B cell (primary cell): ENCODE measurements at regions not wholly inside any gene's neighbourhood (a gene's known extent, or its start where the extent isn't known, plus 50 kb on each side); places are given as distances from the start of the nearest gene placed in this dataset.

Experiments used
- ATAC-seq: fragments of 200-7000 bp; cut with Tn5 transposase; one replicate; pipeline ENCODE4 v1.10.0; 2021; ENCODE audit warnings: low read depth, mild to moderate bottlenecking, moderate number of reproducible peaks, moderate library complexity
- CTCF ChIA-PET: fragments of 350-600 bp; sonication (Branson Sonifier 250); formaldehyde crosslinking; loops from one replicate; lab custom pipeline; 2021; ENCODE audit warnings: antibody characterized with exemption, inconsistent platforms; lab: Charles Lee
- POLR2A ChIA-PET: fragments of 350-600 bp; sonication (Branson Sonifier 250); formaldehyde crosslinking; loops from one replicate; lab custom pipeline; 2021; ENCODE audit warnings: antibody characterized with exemption; lab: Charles Lee
- DNase-seq: peaks from one replicate; pipeline ENCODE4 v3.0.0; 2013
- H2AFZ ChIP-seq: 2 replicates; pipeline ENCODE4 v1.6.1; 2012; ENCODE audit warnings: mild to moderate bottlenecking, low read depth, low read length; ENCODE audit not compliant: insufficient read depth, poor library complexity, severe bottlenecking
- H3K27ac ChIP-seq, 2 donors: 1 replicate in 1 of 2; 2 replicates in 1 of 2; pipeline ENCODE4 v1.5.1; 2012 to 2013; ENCODE audit warnings: low read length in 2 of 2, mild to moderate bottlenecking in 2 of 2, moderate library complexity in 1 of 2
- H3K27me3 ChIP-seq, 4 experiments: fragments of 200-600 bp in 1 of 4; sonication (generic) in 1 of 4; replicated peaks in 1 of 4; 1 replicate in 2 of 4; 2 replicates in 2 of 4; pipeline versions ENCODE4 v1.6.1 to v1.7.0; 2013 to 2016; ENCODE audit warnings: low read length in 3 of 4, mild to moderate bottlenecking in 2 of 4, mixed read lengths in 1 of 4, moderate library complexity in 1 of 4; ENCODE audit not compliant: insufficient read depth in 4 of 4, control insufficient read depth in 3 of 4; ENCODE audit errors: control extremely low read depth in 1 of 4
- H3K36me3 ChIP-seq, 2 experiments: replicated peaks in 1 of 2; 1 replicate in 1 of 2; 2 replicates in 1 of 2; pipeline versions ENCODE4 v1.6.1 to v1.7.1; 2013; ENCODE audit warnings: low read length in 1 of 2; ENCODE audit not compliant: insufficient read depth in 2 of 2, control insufficient read depth in 1 of 2; ENCODE audit errors: control extremely low read depth in 1 of 2, extremely low read depth in 1 of 2
- H3K4me1 ChIP-seq, 2 donors: fragments of 200-600 bp in 1 of 2; sonication (generic) in 1 of 2; 1 replicate in 1 of 2; 2 replicates in 1 of 2; pipeline versions ENCODE4 v1.5.1 to v1.6.1; 2013 to 2017; ENCODE audit warnings: low read length in 2 of 2; ENCODE audit not compliant: control insufficient read depth in 2 of 2, insufficient read depth in 2 of 2
- H3K4me2 ChIP-seq: replicated peaks from 2 replicates; pipeline ENCODE3; 2012; ENCODE audit warnings: mild to moderate bottlenecking, low read depth, low read length; ENCODE audit not compliant: poor library complexity, severe bottlenecking
- H3K4me3 ChIP-seq, 5 experiments: fragments of 200-600 bp in 1 of 5; sonication (generic) in 1 of 5; 1 replicate in 3 of 5; 2 replicates in 2 of 5; pipeline versions ENCODE4 v1.5.1 to v1.7.0; 2011 to 2016; ENCODE audit warnings: low read length in 4 of 5, mild to moderate bottlenecking in 4 of 5, low read depth in 2 of 5, control low read depth in 1 of 5, moderate library complexity in 1 of 5; ENCODE audit not compliant: insufficient read depth in 1 of 5; ENCODE audit errors: control extremely low read depth in 1 of 5, extremely low read depth in 1 of 5
- H3K79me2 ChIP-seq: fragments of 200-600 bp; sonication (generic); one replicate; pipeline ENCODE4 v1.6.0; 2016; ENCODE audit warnings: low read length; ENCODE audit not compliant: control insufficient read depth, insufficient read depth
- H3K9ac ChIP-seq: fragments of 200-600 bp; sonication (generic); 2 replicates; pipeline ENCODE4 v1.6.1; 2017; ENCODE audit warnings: mild to moderate bottlenecking, low read length, moderate library complexity
- H3K9me3 ChIP-seq, 3 donors: one replicate each; pipeline versions ENCODE4 v1.6.1 to v1.7.1; 2013; ENCODE audit warnings: low read length in 2 of 3; ENCODE audit not compliant: control insufficient read depth in 2 of 3, insufficient read depth in 1 of 3; ENCODE audit errors: control extremely low read depth in 1 of 3
- H4K20me1 ChIP-seq: 2 replicates; pipeline ENCODE4 v1.6.0; 2012; ENCODE audit warnings: mild to moderate bottlenecking, low read length; ENCODE audit not compliant: insufficient read depth, control insufficient read depth, poor library complexity, severe bottlenecking
- H3K27ac Mint-ChIP-seq: one replicate; pipeline ENCODE4 v1.8.0; 2021; ENCODE audit warnings: mixed read lengths
- H3K27me3 Mint-ChIP-seq: one replicate; pipeline ENCODE4 v1.8.0; 2021; ENCODE audit warnings: mixed read lengths
- H3K4me1 Mint-ChIP-seq: one replicate; pipeline ENCODE4 v1.8.0; 2021; ENCODE audit warnings: mixed read lengths
- H3K4me3 Mint-ChIP-seq: one replicate; pipeline ENCODE4 v1.8.0; 2021; ENCODE audit warnings: mixed read lengths
- H3K9me3 Mint-ChIP-seq: one replicate; pipeline ENCODE4 v1.8.0; 2022; ENCODE audit warnings: mixed read lengths; ENCODE audit not compliant: insufficient read depth
- CTCF ChIP-seq: fragments of 200-600 bp; IDR thresholded peaks from one replicate; pipeline ENCODE4 v1.8.0; 2022; ENCODE audit warnings: antibody characterized with exemption, mild to moderate bottlenecking
- EZH2 ChIP-seq: IDR thresholded peaks from 2 replicates; pipeline ENCODE4 v1.6.1; 2012; ENCODE audit warnings: borderline replicate concordance, low read depth, mild to moderate bottlenecking, moderate library complexity, low read length; ENCODE audit not compliant: insufficient read depth, poor library complexity, severe bottlenecking
- WGBS: methylation state at CpG from one replicate; pipeline ENCODE4 v1.1.5; 2013; ENCODE audit warnings: missing lambda C conversion rate; ENCODE audit not compliant: insufficient coverage; 5-methylcytosine and 5-hydroxymethylcytosine counted together
- intact Hi-C: fragments of 100-400 bp; cut with micrococcal nuclease; formaldehyde crosslinking; loops from one replicate; pipeline ENCODE4 v1.10.0; 2022

GRCh38 chr11:103656382-103656781 lies 380.1 kb upstream of the DDI1 start:
- TF ChIP-seq EZH2 = no peak
- TF ChIP-seq CTCF = no peak
- H3K36me3 ChIP-seq = no peaks in the 10 kb centered on the region
- H3K4me3 ChIP-seq = no peak overlapping the region
- no peak overlapping the region for H3K4me3 Mint-ChIP-seq
- H3K4me1 ChIP-seq = peaks cover 0 to under 1% of the 10 kb centered on the region in 2 donors
- no peak overlapping the region for H3K27ac Mint-ChIP-seq
- no peaks in the 10 kb centered on the region for H3K27me3 Mint-ChIP-seq
- no peak overlapping the region for H2AFZ ChIP-seq
- ChIA-PET POLR2A (no interaction called here), CTCF (no interaction called here)
- no peak overlapping the region for H3K27ac ChIP-seq
- no peak for DNase-seq
- no peak overlapping the region for H3K9ac ChIP-seq
- H3K4me1 Mint-ChIP-seq = peaks cover 3% of the 10 kb centered on the region
- ATAC-seq = no peak
- no peak overlapping the region for H3K4me2 ChIP-seq
- H3K9me3 Mint-ChIP-seq = peaks cover 4% of the 10 kb centered on the region
- no peaks in the 10 kb centered on the region for H3K9me3 ChIP-seq
- H3K79me2 ChIP-seq = no peaks in the 10 kb centered on the region
- intact Hi-C loops = no loop called here
- no peaks in the 10 kb centered on the region for H4K20me1 ChIP-seq
- 100% methylated on average over 1 of the region's 3 CpGs for WGBS
- no peaks in the 10 kb centered on the region for H3K27me3 ChIP-seq

- TF ChIP-seq EZH2 (no peak), CTCF (no peak)
- H3K9ac ChIP-seq = no peak overlapping the region
- no peak overlapping the region for H3K27ac Mint-ChIP-seq
- no peaks in the 10 kb centered on the region for H4K20me1 ChIP-seq
- H3K4me1 ChIP-seq = peaks cover 11 to 12% of the 10 kb centered on the region in 2 donors
- ATAC-seq = no peak
- ChIA-PET CTCF (no interaction called here), POLR2A (no interaction called here)
- no peak for DNase-seq
- H3K9me3 ChIP-seq = no peaks in the 10 kb centered on the region
- H3K4me3 ChIP-seq = no peak overlapping the region
- no peak overlapping the region for H3K4me3 Mint-ChIP-seq
- H3K36me3 ChIP-seq = no peaks in the 10 kb centered on the region
- no peaks in the 10 kb centered on the region for H3K27me3 Mint-ChIP-seq
- H3K4me1 Mint-ChIP-seq = peaks cover 18% of the 10 kb centered on the region
- H3K27me3 ChIP-seq = no peaks in the 10 kb centered on the region
- no peak overlapping the region for H2AFZ ChIP-seq
- intact Hi-C loops = no loop called here
- H3K79me2 ChIP-seq = no peaks in the 10 kb centered on the region
- H3K27ac ChIP-seq = no peak overlapping the region
- H3K4me2 ChIP-seq = no peak overlapping the region
- no peaks in the 10 kb centered on the region for H3K9me3 Mint-ChIP-seq
These were observed 377.2 kb upstream of the DDI1 start for GRCh38 chr11:103659206-103659618.
